Stimulated activated CD4-positive, alpha-beta T cell treated with anti-CD3 and anti-CD28 coated beads, Interleukin-12 subunit alpha, Interleukin-12 subunit beta, amount 100 ng/mL, for 4 hours (primary cell): ENCODE measurements at regions not wholly inside any gene's neighbourhood (a gene's known extent, or its start where the extent isn't known, plus 50 kb on each side); places are given as distances from the start of the nearest gene placed in this dataset.
"Not testable (repeated sequence)": the region's sequence is repeated elsewhere in the genome, so short reads cannot be mapped to it uniquely, and the experiment has no call there.

Source experiments
- DNase-seq: peaks from one replicate; pipeline ENCODE4 v3.0.0-alpha.2; 2020

GRCh38 chr2:217622205-217623060 lies 380.4 kb downstream of the TNS1 start:
- no peak for DNase-seq

DNA sequence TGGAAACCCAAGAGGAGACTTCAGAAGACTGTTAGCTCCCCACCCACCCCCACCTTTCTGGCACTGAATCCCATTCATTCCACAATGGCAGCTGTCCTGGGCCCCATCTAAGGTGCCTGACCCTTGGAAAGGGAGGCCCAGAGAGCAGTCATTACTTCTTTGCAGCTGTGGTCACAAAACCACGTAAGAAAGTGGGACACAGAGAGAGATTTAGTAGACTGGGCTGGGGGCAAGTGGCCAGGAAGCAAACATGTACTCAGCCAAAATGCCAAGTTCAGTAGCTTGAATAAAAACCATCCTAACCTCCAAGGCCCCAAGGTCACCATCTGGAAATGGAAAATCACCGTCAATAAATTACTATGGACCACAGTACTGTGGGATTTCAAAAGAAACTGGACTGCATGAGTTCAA lies 381.4 kb downstream of the TNS1 start:
- no peak for DNase-seq

DNA sequence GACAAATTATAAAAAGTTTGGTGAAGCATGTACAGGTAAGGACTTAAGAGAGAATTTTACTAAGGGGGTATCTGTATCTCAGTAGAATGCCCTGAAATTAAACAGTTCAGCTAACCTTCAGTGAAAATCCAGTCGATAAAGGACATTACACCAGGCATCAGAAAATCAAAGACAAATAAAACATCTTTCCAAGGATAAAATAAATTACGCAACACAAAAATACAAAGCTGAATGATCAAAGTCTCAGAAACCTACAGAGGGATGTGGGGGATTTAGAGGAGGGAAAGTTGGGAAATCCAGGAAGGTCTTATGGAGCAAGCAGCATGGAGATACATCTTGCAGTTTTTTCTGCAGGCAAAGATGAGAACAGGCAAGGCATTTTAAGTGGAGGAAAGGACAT lies 384.1 kb downstream of the TNS1 start:
- no peak for DNase-seq

DNA sequence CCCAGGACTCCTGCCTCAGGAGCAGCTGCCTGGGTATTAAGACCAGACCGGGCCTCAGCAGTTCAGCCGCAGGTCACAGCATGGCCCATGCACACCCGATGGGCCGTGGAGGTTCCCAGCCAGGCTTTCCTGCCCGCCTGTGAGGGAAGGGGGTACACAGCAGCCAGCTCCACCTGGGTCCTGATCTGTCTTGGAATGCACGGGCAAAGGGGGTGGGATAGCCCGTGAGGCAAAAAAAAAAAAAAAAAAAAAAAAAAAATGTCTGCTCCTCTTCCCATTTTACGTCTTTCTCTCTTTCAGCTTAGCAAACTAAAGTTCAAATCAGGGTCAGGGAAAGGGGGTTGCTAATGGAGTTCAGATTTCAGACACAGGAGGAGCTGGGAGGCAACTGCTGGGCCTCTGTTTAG lies 385.2 kb downstream of the TNS1 start:
- no peak for DNase-seq

- DNase-seq = no peak
These were observed 385.9 kb downstream of the TNS1 start for GRCh38 chr2:217616936-217617335.

GRCh38 chr2:217615171-217615570 lies 387.6 kb downstream of the TNS1 start:
- no peak for DNase-seq

DNA sequence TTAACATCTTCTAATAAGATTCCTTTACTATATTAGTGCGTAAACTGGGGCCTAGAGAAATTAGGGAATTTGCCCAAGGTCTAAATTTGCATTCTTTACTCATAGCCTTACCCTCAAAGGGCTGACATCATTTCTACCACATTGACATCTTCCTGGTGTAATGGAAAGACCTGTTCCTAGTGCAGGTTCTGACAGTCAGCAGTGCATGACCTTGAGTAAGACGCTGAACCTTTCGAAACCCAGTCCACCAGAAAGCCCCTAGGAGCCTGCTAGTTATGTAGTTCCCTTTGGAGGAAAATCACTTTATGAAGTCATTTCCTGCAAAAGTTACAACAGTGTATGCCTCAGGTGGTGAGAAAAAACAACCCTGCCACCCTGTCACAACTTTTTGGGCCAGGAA lies 388.3 kb downstream of the TNS1 start:
- DNase-seq = no peak

- no peak for DNase-seq
These were observed 388.7 kb downstream of the TNS1 start for GRCh38 chr2:217614096-217614495.

GRCh38 chr2:217612920-217613319 lies 389.9 kb downstream of the TNS1 start:
- DNase-seq = no peak

DNA sequence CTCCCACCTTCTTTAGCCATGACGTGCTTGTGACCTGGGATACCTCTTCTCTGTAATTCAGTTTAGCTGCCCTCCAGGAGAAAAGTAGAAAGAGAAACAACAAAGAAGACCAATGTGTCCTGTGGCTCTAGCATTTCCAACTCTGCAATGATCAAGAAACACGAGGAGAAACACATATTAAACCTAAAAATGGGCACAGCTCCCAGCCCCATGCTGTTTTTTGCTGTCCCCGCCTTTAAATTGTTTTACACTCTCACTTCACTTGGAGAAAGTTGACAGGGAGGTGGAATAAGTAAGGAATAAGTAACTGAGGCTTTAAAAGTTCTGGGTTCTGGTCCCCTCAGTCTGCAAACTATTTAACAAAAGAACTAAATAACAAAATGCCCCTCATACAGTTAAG lies 390.6 kb downstream of the TNS1 start:
- DNase-seq = no peak

DNA sequence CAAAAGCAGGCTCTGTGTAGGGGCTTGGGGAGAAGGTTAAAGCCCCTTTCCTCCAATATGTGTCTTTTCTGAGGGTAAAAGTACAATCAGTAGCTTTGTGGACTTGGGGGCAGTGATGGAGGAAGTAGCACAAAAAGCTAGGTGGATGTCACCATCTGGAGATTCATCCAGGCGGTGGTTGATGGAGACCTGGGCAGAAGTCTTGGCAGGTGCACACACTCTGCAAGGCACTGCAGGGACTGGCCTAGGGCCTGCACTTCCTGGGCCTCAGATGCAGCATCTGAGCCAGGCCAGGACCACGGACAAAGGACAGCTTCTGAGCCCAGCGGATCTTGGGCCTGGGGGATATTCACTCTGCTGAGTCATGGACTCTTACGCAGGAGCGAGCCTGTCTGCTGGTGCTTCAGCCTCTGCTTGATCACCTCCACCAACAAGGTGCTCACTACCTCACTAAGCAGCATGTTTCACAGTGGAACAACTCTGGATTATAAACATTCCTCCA lies 391.1 kb downstream of the TNS1 start:
- no peak for DNase-seq

- no peak for DNase-seq
These were observed 391.7 kb downstream of the TNS1 start for GRCh38 chr2:217611056-217611455.

DNA sequence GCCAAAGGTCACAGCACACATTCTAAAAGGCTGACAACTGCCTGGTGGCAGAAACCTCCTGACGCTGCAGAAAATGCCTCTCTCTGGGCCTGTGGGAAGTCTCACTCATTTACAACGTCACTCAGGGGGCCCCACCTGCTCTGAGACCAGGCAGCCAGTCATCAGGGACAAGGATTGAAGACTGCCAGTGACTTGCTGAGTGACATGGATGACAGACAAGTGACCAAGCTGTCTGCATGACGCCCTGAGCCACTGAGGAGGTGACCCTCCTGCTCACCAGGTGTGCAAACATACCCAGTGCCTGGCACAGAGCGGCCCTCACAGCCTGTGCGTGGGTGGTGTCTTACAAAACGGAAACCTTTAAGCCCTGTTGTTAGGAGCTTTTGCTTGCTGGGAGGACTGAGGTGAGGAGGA lies 392.4 kb downstream of the TNS1 start:
- peak; percentile 38 for DNase-seq

GRCh38 chr2:217609952-217610351 lies 392.8 kb downstream of the TNS1 start:
- no peak for DNase-seq

- DNase-seq = no peak
These were observed 396.5 kb downstream of the TNS1 start for GRCh38 chr2:217606296-217606695.

GRCh38 chr2:217604527-217605194 lies 398.1 kb downstream of the TNS1 start:
- no peak for DNase-seq

GRCh38 chr2:217601601-217602000 lies 401.2 kb downstream of the TNS1 start:
- no peak for DNase-seq

GRCh38 chr2:217599906-217600305 lies 402.9 kb downstream of the TNS1 start:
- no peak for DNase-seq

- no peak for DNase-seq
These were observed 405.1 kb downstream of the TNS1 start for GRCh38 chr2:217597681-217598080.

- DNase-seq = no peak
These were observed 405.6 kb downstream of the TNS1 start for GRCh38 chr2:217597145-217597544.

DNA sequence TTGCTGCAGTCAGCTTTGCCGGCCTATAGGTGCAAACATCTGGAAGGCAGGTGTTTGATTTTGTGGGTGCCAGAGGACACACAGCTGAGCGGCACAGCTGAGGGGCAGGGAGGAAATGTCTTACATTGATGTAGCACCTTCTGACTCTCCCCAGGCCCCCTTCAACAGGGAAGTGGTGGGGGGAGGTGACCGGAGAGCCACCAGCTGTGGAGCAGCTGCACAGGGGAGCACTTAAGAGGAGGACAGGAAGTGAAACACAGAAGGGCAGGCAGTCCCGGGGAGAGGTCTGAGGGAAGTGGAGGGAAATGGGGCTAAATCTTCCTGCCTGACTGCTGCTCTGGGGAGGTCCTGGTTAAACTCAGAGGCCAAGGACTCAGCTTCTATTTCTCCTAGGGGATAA lies 409.1 kb downstream of the TNS1 start:
- no peak for DNase-seq

DNA sequence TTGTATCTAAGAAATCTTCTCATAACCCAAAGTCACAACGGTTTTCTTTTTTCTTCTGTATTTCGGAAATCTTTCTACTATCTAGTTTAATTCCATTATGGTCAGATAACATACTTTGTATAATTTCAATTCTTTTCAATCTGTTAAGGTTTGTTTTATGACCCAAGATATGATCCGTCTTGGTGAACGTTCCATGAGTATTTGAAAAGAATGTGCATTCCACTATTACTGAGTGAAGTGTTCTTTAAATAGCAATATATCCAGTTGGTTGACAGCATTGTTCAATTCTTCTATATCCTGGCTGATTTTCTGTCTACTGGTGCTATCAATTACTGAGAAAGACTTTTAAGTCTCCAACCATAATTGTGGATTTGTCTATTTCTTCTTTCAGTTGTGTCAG lies 414.5 kb downstream of the TNS1 start:
- DNase-seq = no peak

- DNase-seq = no peak
These were observed 417.4 kb downstream of the TNS1 start for GRCh38 chr2:217585362-217585761.

GRCh38 chr2:217580407-217580806 lies 422.4 kb downstream of the TNS1 start:
- DNase-seq = not testable (repeated sequence)
